ENCODE measurements at regions not wholly inside any gene's neighbourhood (a gene's known extent, or its start where the extent isn't known, plus 50 kb on each side); places are given as distances from the start of the nearest gene placed in this dataset.
"Not testable (repeated sequence)": the region's sequence is repeated elsewhere in the genome, so short reads cannot be mapped to it uniquely, and the experiment has no call there.

GRCh38 chr3:88000853-88001252, 58.0 kb downstream of the CGGBP1 start:
- no peak for DNase-seq

- peak; percentile 45 to 50 for DNase-seq
Measured at GRCh38 chr3:87997966-87998365, 60.8 kb downstream of the CGGBP1 start.

- DNase-seq: peak; percentile 83 to 84
Measured at GRCh38 chr3:87997298-87997697, 61.5 kb downstream of the CGGBP1 start.

GRCh38 chr3:87996882-87997281, 61.9 kb downstream of the CGGBP1 start:
- DNase-seq: no peak

GRCh38 chr3:87993566-87993965, 65.2 kb downstream of the CGGBP1 start:
- DNase-seq: no peak

- no peak for DNase-seq
Measured at GRCh38 chr3:87987952-87988351, 70.9 kb downstream of the CGGBP1 start.

- no peak for DNase-seq
Measured at GRCh38 chr3:87982421-87982820, 76.4 kb downstream of the CGGBP1 start.

GRCh38 chr3:87979527-87979926, 79.3 kb downstream of the CGGBP1 start:
- no peak for DNase-seq

- no peak for DNase-seq
Measured at GRCh38 chr3:87977765-87978164, 81.0 kb downstream of the CGGBP1 start.

GRCh38 chr3:87975716-87976115, 83.1 kb downstream of the CGGBP1 start:
- DNase-seq: no peak

- no peak for DNase-seq
Measured at GRCh38 chr3:87973906-87974305, 84.9 kb downstream of the CGGBP1 start.

- DNase-seq: no peak
Measured at GRCh38 chr3:87969620-87970019, 89.2 kb downstream of the CGGBP1 start.

GRCh38 chr3:87968668-87969067, 90.1 kb downstream of the CGGBP1 start:
- no peak for DNase-seq

- no peak for DNase-seq
Measured at GRCh38 chr3:87958289-87958688, 100.5 kb downstream of the CGGBP1 start.

GRCh38 chr3:87957575-87957974, 101.2 kb downstream of the CGGBP1 start:
- DNase-seq: no peak

GRCh38 chr3:87949879-87950208, 109.0 kb downstream of the CGGBP1 start:
- no peak for DNase-seq

- no peak for DNase-seq
Measured at GRCh38 chr3:87949189-87949878, 109.5 kb downstream of the CGGBP1 start.

- not testable (repeated sequence) for DNase-seq
Measured at GRCh38 chr3:87946007-87946406, 112.8 kb downstream of the CGGBP1 start.

GRCh38 chr3:87942256-87942655, 116.5 kb downstream of the CGGBP1 start:
- not testable (repeated sequence) for DNase-seq

GRCh38 chr3:87924485-87924884, 134.3 kb downstream of the CGGBP1 start:
- DNase-seq: no peak

GRCh38 chr3:87920549-87920948, 138.3 kb downstream of the CGGBP1 start:
- no peak for DNase-seq

GRCh38 chr3:87901141-87901540, 157.7 kb downstream of the CGGBP1 start:
- DNase-seq: no peak

GRCh38 chr3:87900061-87900460, 158.7 kb downstream of the CGGBP1 start:
- DNase-seq: peak; percentile 31 to 34

- no peak for DNase-seq
Measured at GRCh38 chr3:87898971-87899370, 159.8 kb downstream of the CGGBP1 start.

GRCh38 chr3:87895983-87896382, 162.8 kb downstream of the CGGBP1 start:
- no peak for DNase-seq

Measured in AML-193 (cell line).